ENCODE measurements at regions not wholly inside any gene's neighbourhood (a gene's known extent, or its start where the extent isn't known, plus 50 kb on each side); places are given as distances from the start of the nearest gene placed in this dataset.
"Not testable (repeated sequence)": the region's sequence is repeated elsewhere in the genome, so short reads cannot be mapped to it uniquely, and the experiment has no call there.

- H3K27ac Mint-ChIP-seq = no peak overlapping the region
- H3K4me1 Mint-ChIP-seq = no peaks in the 10 kb centered on the region
- CTCF ChIA-PET = no interaction called here
- H3K9me3 Mint-ChIP-seq = no peaks in the 10 kb centered on the region
- no peak for DNase-seq
- H3K36me3 Mint-ChIP-seq = no peaks in the 10 kb centered on the region
- no peak overlapping the region for H3K4me3 Mint-ChIP-seq
- no peaks in the 10 kb centered on the region for H3K27me3 Mint-ChIP-seq
Measured at GRCh38 chr7:81498176-81498575, 271.7 kb downstream of the HGF start.

DNA sequence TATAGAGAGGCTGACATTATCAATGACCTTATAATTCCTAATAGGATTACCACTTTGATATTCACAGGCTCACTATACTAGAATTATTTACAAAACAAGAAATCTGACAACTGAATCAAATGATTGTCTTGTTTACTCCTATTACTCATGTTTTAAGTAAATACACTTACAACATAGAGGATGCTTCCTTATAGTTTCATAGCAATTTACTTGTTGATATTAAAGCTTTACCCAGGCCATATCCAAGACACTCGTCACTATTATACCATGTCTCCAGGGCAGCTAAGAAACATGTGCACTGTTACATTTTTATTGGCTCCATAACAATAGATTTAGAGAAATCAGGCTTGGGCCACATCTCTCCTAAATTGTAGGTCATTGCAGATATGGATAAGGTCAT lies 276.9 kb downstream of the HGF start:
- Mint-ChIP-seq H3K4me3 (no peak overlapping the region), H3K4me1 (no peaks in the 10 kb centered on the region), H3K27ac (no peak overlapping the region), H3K27me3 (no peaks in the 10 kb centered on the region), H3K9me3 (no peaks in the 10 kb centered on the region), H3K36me3 (no peaks in the 10 kb centered on the region)
- DNase-seq = no peak
- CTCF ChIA-PET = no interaction called here

DNA sequence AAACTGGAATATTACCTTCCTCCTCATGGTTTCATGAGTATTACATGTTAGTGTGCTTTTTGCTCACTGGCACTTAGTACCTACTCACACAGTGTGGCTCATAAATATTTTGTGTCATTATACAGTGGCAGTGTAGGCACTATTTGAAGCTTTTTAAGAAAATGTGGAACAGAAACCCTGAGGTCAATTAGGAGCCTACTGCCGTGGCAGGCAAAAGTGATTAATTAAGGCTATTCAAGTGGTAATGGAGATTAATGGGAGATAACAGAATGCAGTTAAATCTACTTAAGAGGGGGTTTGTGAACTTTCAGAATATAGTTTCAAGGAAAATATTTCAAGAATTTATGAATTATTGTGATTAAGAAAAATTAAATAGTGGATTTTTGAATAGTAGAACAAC lies 277.6 kb downstream of the HGF start:
- Mint-ChIP-seq H3K4me3 (no peak overlapping the region), H3K27me3 (no peaks in the 10 kb centered on the region), H3K36me3 (no peaks in the 10 kb centered on the region), H3K9me3 (no peaks in the 10 kb centered on the region), H3K4me1 (no peaks in the 10 kb centered on the region), H3K27ac (no peak overlapping the region)
- CTCF ChIA-PET = interaction anchor here (1.0 kb wide), 1 partner anchor 9 kb away, joined by 3 read pairs; no protein-coding TSS in a partner anchor
- DNase-seq = no peak

GRCh38 chr7:81491573-81491972 lies 278.3 kb downstream of the HGF start:
- H3K4me3 Mint-ChIP-seq = no peak overlapping the region
- CTCF ChIA-PET = interaction anchor here (1.0 kb wide), 1 partner anchor 8 kb away, joined by 3 read pairs; no protein-coding TSS in a partner anchor
- no peaks in the 10 kb centered on the region for H3K36me3 Mint-ChIP-seq
- H3K27me3 Mint-ChIP-seq = no peaks in the 10 kb centered on the region
- no peaks in the 10 kb centered on the region for H3K9me3 Mint-ChIP-seq
- H3K4me1 Mint-ChIP-seq = no peaks in the 10 kb centered on the region
- H3K27ac Mint-ChIP-seq = no peak overlapping the region
- DNase-seq = no peak

- Mint-ChIP-seq H3K9me3 (no peaks in the 10 kb centered on the region), H3K36me3 (no peaks in the 10 kb centered on the region)
Measured at GRCh38 chr7:81488210-81488609, 281.6 kb downstream of the HGF start.

GRCh38 chr7:81487516-81487915 lies 282.3 kb downstream of the HGF start:
- CTCF ChIA-PET = interaction anchor here (1.5 kb wide), 1 partner anchor 994 kb away, joined by 3 read pairs; no protein-coding TSS in a partner anchor

More at GRCh38 chr7:81488210-81488609, 281.6 kb downstream of the HGF start:
- Mint-ChIP-seq H3K4me3 (no peak overlapping the region), H3K27me3 (no peaks in the 10 kb centered on the region), H3K27ac (no peak overlapping the region), H3K4me1 (no peaks in the 10 kb centered on the region)
- DNase-seq = no peak
- CTCF ChIA-PET = interaction anchor here (1.5 kb wide), 1 partner anchor 993 kb away, joined by 3 read pairs; no protein-coding TSS in a partner anchor

DNA sequence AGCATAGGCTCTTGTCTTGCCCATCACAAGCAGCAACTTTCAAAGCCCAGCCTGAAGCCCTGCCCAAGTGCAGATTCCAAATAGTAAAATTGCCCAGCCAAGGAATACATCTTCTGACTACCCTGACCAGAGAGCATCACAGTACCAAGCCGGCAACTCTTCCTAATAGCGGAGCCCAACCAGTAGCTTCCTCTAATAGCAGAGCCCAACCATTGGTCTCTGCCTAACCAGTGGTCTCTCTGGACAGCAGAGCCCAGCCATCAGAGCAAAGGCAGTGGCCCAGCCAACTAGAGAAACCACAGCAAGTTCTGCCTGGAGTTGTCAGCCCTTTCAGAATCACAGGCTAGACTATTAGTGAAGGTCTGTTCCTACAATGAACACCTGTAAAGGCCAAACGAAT lies 285.6 kb downstream of the HGF start:
- Mint-ChIP-seq H3K9me3 (no peaks in the 10 kb centered on the region), H3K4me3 (no peak overlapping the region), H3K27ac (no peak overlapping the region), H3K4me1 (no peaks in the 10 kb centered on the region), H3K36me3 (no peaks in the 10 kb centered on the region), H3K27me3 (no peaks in the 10 kb centered on the region)
- CTCF ChIA-PET = no interaction called here
- no peak for DNase-seq

More at GRCh38 chr7:81487516-81487915, 282.3 kb downstream of the HGF start:
- Mint-ChIP-seq H3K27me3 (no peaks in the 10 kb centered on the region), H3K27ac (no peak overlapping the region), H3K4me1 (no peaks in the 10 kb centered on the region), H3K4me3 (no peak overlapping the region), H3K9me3 (no peaks in the 10 kb centered on the region), H3K36me3 (no peaks in the 10 kb centered on the region)
- no peak for DNase-seq

GRCh38 chr7:81482600-81483186 lies 287.2 kb downstream of the HGF start:
- no peaks in the 10 kb centered on the region for H3K9me3 Mint-ChIP-seq
- H3K27me3 Mint-ChIP-seq = no peaks in the 10 kb centered on the region
- H3K4me3 Mint-ChIP-seq = no peak overlapping the region
- CTCF ChIA-PET = interaction anchor here (0.7 to 1.7 kb wide), 5 partner anchors 9 to 787 kb away, joined by 3 to 6 read pairs (median 3); no protein-coding TSS in a partner anchor
- H3K36me3 Mint-ChIP-seq = no peaks in the 10 kb centered on the region
- no peak for DNase-seq
- no peaks in the 10 kb centered on the region for H3K4me1 Mint-ChIP-seq
- no peak overlapping the region for H3K27ac Mint-ChIP-seq

DNA sequence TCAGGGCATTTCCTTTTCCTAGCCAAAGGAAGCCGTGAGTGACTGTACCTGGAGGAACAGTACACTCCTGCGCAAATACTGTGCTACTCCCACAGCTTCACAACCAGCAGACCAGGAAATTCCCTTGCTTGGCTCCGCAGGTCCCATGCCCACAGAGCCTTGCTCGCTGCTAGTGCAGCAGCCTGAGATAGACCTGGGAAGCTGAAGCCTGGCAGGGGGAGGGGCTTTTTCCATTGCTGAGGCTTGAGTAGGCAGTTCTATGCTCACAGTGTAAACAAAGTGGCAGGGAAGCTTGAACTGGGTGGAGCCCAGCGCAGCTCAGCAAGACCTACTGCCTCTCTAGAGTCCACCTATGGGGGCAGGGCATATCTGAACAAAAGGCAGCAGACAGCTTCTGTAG lies 291.2 kb downstream of the HGF start:
- Mint-ChIP-seq H3K36me3 (no peaks in the 10 kb centered on the region), H3K4me3 (no peak overlapping the region), H3K9me3 (no peaks in the 10 kb centered on the region), H3K27ac (no peak overlapping the region), H3K4me1 (no peaks in the 10 kb centered on the region), H3K27me3 (no peaks in the 10 kb centered on the region)
- CTCF ChIA-PET = interaction anchor here (1.2 kb wide), 1 partner anchor 9 kb away, joined by 3 read pairs; no protein-coding TSS in a partner anchor
- no peak for DNase-seq

GRCh38 chr7:81478201-81478600 lies 291.6 kb downstream of the HGF start:
- not testable (repeated sequence) for H3K27ac Mint-ChIP-seq, H3K4me3 Mint-ChIP-seq, H3K4me1 Mint-ChIP-seq, DNase-seq, H3K9me3 Mint-ChIP-seq, H3K36me3 Mint-ChIP-seq, H3K27me3 Mint-ChIP-seq
- CTCF ChIA-PET = interaction anchor here (1.2 kb wide), 1 partner anchor 8 kb away, joined by 3 read pairs; no protein-coding TSS in a partner anchor

DNA sequence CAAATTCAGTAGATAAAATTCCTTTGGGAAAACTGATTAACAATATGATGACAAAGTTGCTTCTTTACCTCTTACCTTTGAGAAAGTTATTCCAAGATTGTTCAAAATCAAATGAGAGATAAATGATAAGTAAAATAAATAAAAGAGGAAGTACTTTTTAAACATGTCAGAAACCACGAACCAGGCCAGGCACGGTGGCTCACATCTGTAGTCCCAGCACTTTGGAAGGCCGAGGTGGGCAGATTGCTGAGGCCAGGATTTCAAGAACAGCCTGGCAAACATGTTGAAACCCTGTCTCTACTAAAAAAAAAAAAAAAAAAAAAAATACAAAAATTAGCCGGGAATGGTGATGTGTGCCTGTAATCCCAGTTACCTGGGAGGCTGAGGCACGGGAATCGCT lies 296.6 kb downstream of the HGF start:
- Mint-ChIP-seq H3K27ac (no peak overlapping the region), H3K4me1 (no peaks in the 10 kb centered on the region), H3K9me3 (no peaks in the 10 kb centered on the region), H3K36me3 (no peaks in the 10 kb centered on the region), H3K4me3 (no peak overlapping the region), H3K27me3 (no peaks in the 10 kb centered on the region)
- no peak for DNase-seq
- CTCF ChIA-PET = no interaction called here

DNA sequence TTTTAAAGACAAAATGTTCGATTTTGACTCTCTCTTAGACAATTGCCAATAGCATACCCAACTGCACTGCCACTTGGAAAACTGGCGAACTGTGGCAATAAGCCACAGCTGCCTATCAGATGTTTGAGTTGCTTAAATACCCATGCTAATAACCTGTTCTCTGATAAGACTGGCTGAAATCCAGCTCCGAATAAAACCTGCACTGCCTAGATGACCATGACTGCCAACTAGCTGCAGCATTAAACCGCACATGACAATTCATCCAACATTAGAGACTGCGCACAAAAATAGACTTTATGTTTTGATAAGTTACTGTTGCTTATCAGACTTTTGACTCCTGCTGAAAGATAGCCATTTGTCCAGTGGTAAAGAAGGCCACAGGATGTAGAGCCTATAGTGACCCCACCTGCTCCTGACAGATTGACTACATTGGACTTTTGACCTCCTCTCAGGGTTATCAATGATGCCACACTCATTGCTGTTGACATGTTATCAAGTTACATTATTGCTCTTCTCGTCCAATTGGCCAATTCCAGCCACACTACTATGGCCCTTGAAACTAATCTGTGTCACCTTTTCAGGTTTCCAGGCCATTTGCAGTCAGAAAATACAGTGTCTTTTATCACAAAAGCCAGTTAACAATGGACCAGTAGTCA lies 299.0 kb downstream of the HGF start:
- no peak overlapping the region for H3K27ac Mint-ChIP-seq
- H3K27me3 Mint-ChIP-seq = no peaks in the 10 kb centered on the region
- CTCF ChIA-PET = interaction anchor here (0.7 to 1.6 kb wide), 4 partner anchors 7 to 773 kb away, joined by 3 to 6 read pairs (median 4); no protein-coding TSS in a partner anchor
- H3K4me1 Mint-ChIP-seq = no peaks in the 10 kb centered on the region
- H3K36me3 Mint-ChIP-seq = no peaks in the 10 kb centered on the region
- no peak for DNase-seq
- no peak overlapping the region for H3K4me3 Mint-ChIP-seq
- no peaks in the 10 kb centered on the region for H3K9me3 Mint-ChIP-seq

GRCh38 chr7:81469869-81470723 lies 299.8 kb downstream of the HGF start:
- Mint-ChIP-seq H3K36me3 (no peaks in the 10 kb centered on the region), H3K27me3 (no peaks in the 10 kb centered on the region), H3K4me3 (no peak overlapping the region), H3K4me1 (no peaks in the 10 kb centered on the region), H3K27ac (no peak overlapping the region), H3K9me3 (no peaks in the 10 kb centered on the region)
- CTCF ChIA-PET = interaction anchor here (0.7 to 1.6 kb wide), 4 partner anchors 8 to 773 kb away, joined by 3 to 6 read pairs (median 3); no protein-coding TSS in a partner anchor
- peak; percentile 43 for DNase-seq

GRCh38 chr7:81469153-81469868 lies 300.5 kb downstream of the HGF start:
- Mint-ChIP-seq H3K4me3 (no peak overlapping the region), H3K36me3 (no peaks in the 10 kb centered on the region), H3K9me3 (no peaks in the 10 kb centered on the region), H3K27me3 (no peaks in the 10 kb centered on the region), H3K27ac (no peak overlapping the region), H3K4me1 (no peaks in the 10 kb centered on the region)
- DNase-seq = no peak
- CTCF ChIA-PET = interaction anchor here (1.1 to 1.6 kb wide), 2 partner anchors 9 to 14 kb away, joined by 3 to 6 read pairs; no protein-coding TSS in a partner anchor
